H9 (cell line): ENCODE measurements at regions not wholly inside any gene's neighbourhood (a gene's known extent, or its start where the extent isn't known, plus 50 kb on each side); places are given as distances from the start of the nearest gene placed in this dataset.

ENCODE experiments used
- DNase-seq: peaks from one replicate; pipeline ENCODE4 v3.0.0-alpha.2; 2017
- H2AFZ ChIP-seq: one replicate; pipeline ENCODE4 v1.6.1; 2013; ENCODE audit warnings: mild to moderate bottlenecking, low read length, control low read depth, moderate library complexity
- H2AK5ac ChIP-seq: 2 replicates; pipeline ENCODE4 v1.6.1; 2013; ENCODE audit warnings: low read length, control low read depth, mixed read lengths; ENCODE audit not compliant: insufficient read length
- H2BK120ac ChIP-seq: one replicate; pipeline ENCODE4 v1.6.1; 2013; ENCODE audit warnings: low read depth, mild to moderate bottlenecking, low read length, control low read depth, inconsistent platforms; ENCODE audit not compliant: poor library complexity, severe bottlenecking
- H2BK12ac ChIP-seq: 2 replicates; pipeline ENCODE4 v1.6.1; 2013; ENCODE audit warnings: low read length, control low read depth, mixed read lengths, low read depth; ENCODE audit not compliant: insufficient read length
- H2BK15ac ChIP-seq: 2 replicates; pipeline ENCODE4 v1.6.1; 2013; ENCODE audit warnings: low read depth, low read length, control low read depth
- H2BK20ac ChIP-seq: one replicate; pipeline ENCODE4 v1.6.1; 2013; ENCODE audit warnings: low read depth, mild to moderate bottlenecking, low read length, control low read depth, inconsistent platforms; ENCODE audit not compliant: poor library complexity, severe bottlenecking
- H2BK5ac ChIP-seq: 2 replicates; pipeline ENCODE4 v1.6.1; 2013; ENCODE audit warnings: low read length, control low read depth, mixed read lengths; ENCODE audit not compliant: insufficient read length
- H3K14ac ChIP-seq: 2 replicates; pipeline ENCODE4 v1.6.1; 2013; ENCODE audit warnings: low read length, control low read depth; ENCODE audit not compliant: insufficient read depth
- H3K18ac ChIP-seq: 2 replicates; pipeline ENCODE4 v1.6.1; 2013; ENCODE audit warnings: low read depth, mild to moderate bottlenecking, mixed read lengths, low read length, control low read depth; ENCODE audit not compliant: insufficient read length
- H3K23ac ChIP-seq: 2 replicates; pipeline ENCODE4 v1.6.1; 2013; ENCODE audit warnings: low read length, control low read depth, mixed read lengths, low read depth; ENCODE audit not compliant: insufficient read length
- H3K23me2 ChIP-seq: 2 replicates; pipeline ENCODE4 v1.6.1; 2013; ENCODE audit warnings: low read depth, mild to moderate bottlenecking, mixed read lengths, low read length, control low read depth; ENCODE audit not compliant: insufficient read length, poor library complexity, severe bottlenecking
- H3K27ac ChIP-seq: 2 replicates; pipeline ENCODE4 v1.5.1; 2013; ENCODE audit warnings: low read length, control low read depth, mixed read lengths, low read depth; ENCODE audit not compliant: insufficient read length
- H3K27me3 ChIP-seq: 2 replicates; pipeline ENCODE4 v1.6.1; 2013; ENCODE audit warnings: low read length, control low read depth, inconsistent platforms; ENCODE audit not compliant: insufficient read depth
- H3K4ac ChIP-seq: 2 replicates; pipeline ENCODE4 v1.6.1; 2013; ENCODE audit warnings: low read depth, mild to moderate bottlenecking, control low read depth, inconsistent platforms, low read length, moderate library complexity
- H3K4me1 ChIP-seq: 2 replicates; pipeline ENCODE4 v1.6.1; 2013; ENCODE audit warnings: low read length, control low read depth, inconsistent platforms; ENCODE audit not compliant: insufficient read depth
- H3K4me2 ChIP-seq: 2 replicates; pipeline ENCODE4 v1.6.1; 2013; ENCODE audit warnings: low read length, control low read depth, mixed read lengths; ENCODE audit not compliant: insufficient read length, insufficient read depth
- H3K56ac ChIP-seq: 2 replicates; pipeline ENCODE4 v1.6.1; 2013; ENCODE audit warnings: low read depth, mild to moderate bottlenecking, mixed read lengths, low read length, control low read depth; ENCODE audit not compliant: insufficient read length
- H3K79me1 ChIP-seq: 2 replicates; pipeline ENCODE4 v1.6.1; 2013; ENCODE audit warnings: low read depth, mild to moderate bottlenecking, moderate library complexity, low read length, control low read depth, inconsistent platforms; ENCODE audit not compliant: insufficient read depth, poor library complexity, severe bottlenecking
- H3K79me2 ChIP-seq: 2 replicates; pipeline ENCODE4 v1.6.1; 2013; ENCODE audit warnings: low read length, control low read depth, inconsistent platforms; ENCODE audit not compliant: insufficient read depth
- H3K9ac ChIP-seq: 2 replicates; pipeline ENCODE4 v1.6.1; 2013; ENCODE audit warnings: low read length, control low read depth, mixed read lengths; ENCODE audit not compliant: insufficient read length; ENCODE audit errors: extremely low read depth
- H3K9me3 ChIP-seq: one replicate; pipeline ENCODE4 v1.6.1; 2013; ENCODE audit warnings: low read depth, low read length, inconsistent platforms; ENCODE audit not compliant: control insufficient read depth
- H3T11ph ChIP-seq: one replicate; pipeline ENCODE4 v1.6.1; 2013; ENCODE audit warnings: mild to moderate bottlenecking, low read length, control low read depth, inconsistent platforms
- H4K20me1 ChIP-seq: one replicate; pipeline ENCODE4 v1.6.1; 2013; ENCODE audit not compliant: control insufficient read depth, insufficient read length, insufficient read depth
- H4K5ac ChIP-seq: 2 replicates; pipeline ENCODE4 v1.6.1; 2013; ENCODE audit warnings: low read depth, mild to moderate bottlenecking, mixed read lengths, low read length, control low read depth; ENCODE audit not compliant: insufficient read length
- H4K8ac ChIP-seq: replicated peaks from 2 replicates; pipeline ENCODE4 v1.6.1; 2013; ENCODE audit warnings: low read length, control low read depth, mixed read lengths, low read depth; ENCODE audit not compliant: insufficient read length
- H4K91ac ChIP-seq: 2 replicates; pipeline ENCODE4 v1.6.1; 2013; ENCODE audit warnings: low read depth, mild to moderate bottlenecking, moderate library complexity, mixed read lengths, low read length, control low read depth; ENCODE audit not compliant: insufficient read length
- H3K27ac Mint-ChIP-seq, 3 experiments: 2 replicates in 2 of 3; 3 replicates in 1 of 3; pipeline ENCODE4 v1.8.0; 2020 to 2021; ENCODE audit warnings: mixed read lengths in 3 of 3, mild to moderate bottlenecking in 1 of 3, moderate library complexity in 1 of 3
- H3K27me3 Mint-ChIP-seq: 2 replicates; pipeline ENCODE4 v1.8.0; 2021; ENCODE audit warnings: low read depth, mild to moderate bottlenecking, moderate library complexity, mixed read lengths
- H3K36me3 Mint-ChIP-seq, 3 experiments: 2 replicates in 2 of 3; 3 replicates in 1 of 3; pipeline ENCODE4 v1.8.0; 2020 to 2021; ENCODE audit warnings: low read depth in 3 of 3, mixed read lengths in 3 of 3; ENCODE audit not compliant: insufficient read depth in 1 of 3
- H3K4me1 Mint-ChIP-seq, 2 experiments: 2 replicates each; pipeline ENCODE4 v1.8.0; 2020; ENCODE audit warnings: mixed read lengths in 2 of 2
- H3K4me3 Mint-ChIP-seq, 2 experiments: 2 replicates in 1 of 2; 3 replicates in 1 of 2; pipeline ENCODE4 v1.8.0; 2020 to 2021; ENCODE audit warnings: mild to moderate bottlenecking in 2 of 2, mixed read lengths in 2 of 2, moderate library complexity in 1 of 2
- H3K9me3 Mint-ChIP-seq, 2 experiments: 2 replicates in 1 of 2; 3 replicates in 1 of 2; pipeline ENCODE4 v1.8.0; 2020; ENCODE audit warnings: mild to moderate bottlenecking in 2 of 2, mixed read lengths in 2 of 2, moderate library complexity in 1 of 2
- WGBS: extraction: QIAGEN DNeasy Blood & Tissue Kit; methylation state at CpG from one replicate; pipeline ENCODE4 v1.1.7; 2013; ENCODE audit warnings: missing lambda C conversion rate, low lambda C conversion rate, mixed read lengths; ENCODE audit not compliant: insufficient read length; ENCODE audit errors: extremely low coverage; 5-methylcytosine and 5-hydroxymethylcytosine counted together
- TF ChIP-seq, protein P1 (sequence below): fragments of 200-600 bp; sonication (generic); conservative IDR thresholded peaks from 3 replicates; pipeline ENCODE4 v1.8.0; 2021; ENCODE audit warnings: antibody characterized with exemption, mild to moderate bottlenecking

DNA sequence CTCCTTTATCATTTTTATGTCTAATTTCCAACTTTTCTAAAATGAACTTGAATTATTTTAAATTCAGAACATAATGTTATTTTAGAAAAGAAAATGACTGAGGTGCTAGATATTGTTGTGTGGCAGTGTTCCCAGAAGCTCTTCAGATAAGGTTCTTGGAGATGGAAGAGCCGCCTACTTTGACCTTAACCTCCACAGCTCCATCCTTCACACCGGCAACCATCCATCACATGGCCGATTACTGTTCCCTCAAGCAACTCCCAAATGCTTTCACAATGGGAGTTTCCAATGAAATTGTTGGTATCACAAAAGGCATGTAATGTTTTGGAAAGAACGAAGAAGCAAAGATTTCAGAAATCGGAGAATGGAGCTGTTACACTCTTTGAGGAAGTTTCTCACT lies 193.9 kb upstream of the SALL3 start:
- Histone ChIP-seq H3K4ac (no peak overlapping the region), H3K27ac (no peak overlapping the region), H3K9me3 (no peaks in the 10 kb centered on the region), H2BK5ac (no peak overlapping the region), H3K79me1 (no peaks in the 10 kb centered on the region), H3K56ac (no peak overlapping the region), H3K23ac (no peak overlapping the region), H2BK120ac (no peak overlapping the region), H3K79me2 (no peaks in the 10 kb centered on the region), H2BK12ac (no peak overlapping the region), H3K18ac (no peak overlapping the region), H3K14ac (no peak overlapping the region), H3K4me2 (no peak overlapping the region), H4K8ac (no peak overlapping the region), H4K5ac (no peak overlapping the region), H3K4me1 (no peaks in the 10 kb centered on the region), H4K91ac (no peak overlapping the region), H2BK20ac (no peak overlapping the region), H3K23me2 (no peaks in the 10 kb centered on the region), H3K9ac (no peak overlapping the region), H2AK5ac (no peak overlapping the region), H2BK15ac (no peak overlapping the region), H4K20me1 (no peaks in the 10 kb centered on the region), H2AFZ (no peak overlapping the region), H3K27me3 (no peaks in the 10 kb centered on the region), H3T11ph (no peak overlapping the region)
- Mint-ChIP-seq H3K4me3 (no peak overlapping the region), H3K4me1 (no peaks in the 10 kb centered on the region), H3K36me3 (no peaks in the 10 kb centered on the region; a peak in 1 of 7 replicates), H3K27ac (no peak overlapping the region), H3K27me3 (peaks cover 4% of the 10 kb centered on the region; the same call in 1 of the 2 replicates), H3K9me3 (no peaks in the 10 kb centered on the region; a peak in 1 of 5 replicates)
- DNase-seq: no peak
- WGBS: no CpG with 5 or more reads among the region's 5 CpGs
- TF ChIP-seq, protein P1, sequence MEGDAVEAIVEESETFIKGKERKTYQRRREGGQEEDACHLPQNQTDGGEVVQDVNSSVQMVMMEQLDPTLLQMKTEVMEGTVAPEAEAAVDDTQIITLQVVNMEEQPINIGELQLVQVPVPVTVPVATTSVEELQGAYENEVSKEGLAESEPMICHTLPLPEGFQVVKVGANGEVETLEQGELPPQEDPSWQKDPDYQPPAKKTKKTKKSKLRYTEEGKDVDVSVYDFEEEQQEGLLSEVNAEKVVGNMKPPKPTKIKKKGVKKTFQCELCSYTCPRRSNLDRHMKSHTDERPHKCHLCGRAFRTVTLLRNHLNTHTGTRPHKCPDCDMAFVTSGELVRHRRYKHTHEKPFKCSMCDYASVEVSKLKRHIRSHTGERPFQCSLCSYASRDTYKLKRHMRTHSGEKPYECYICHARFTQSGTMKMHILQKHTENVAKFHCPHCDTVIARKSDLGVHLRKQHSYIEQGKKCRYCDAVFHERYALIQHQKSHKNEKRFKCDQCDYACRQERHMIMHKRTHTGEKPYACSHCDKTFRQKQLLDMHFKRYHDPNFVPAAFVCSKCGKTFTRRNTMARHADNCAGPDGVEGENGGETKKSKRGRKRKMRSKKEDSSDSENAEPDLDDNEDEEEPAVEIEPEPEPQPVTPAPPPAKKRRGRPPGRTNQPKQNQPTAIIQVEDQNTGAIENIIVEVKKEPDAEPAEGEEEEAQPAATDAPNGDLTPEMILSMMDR: no peak
